Sigmoid colon (tissue), 4 donors: ENCODE measurements at regions not wholly inside any gene's neighbourhood (a gene's known extent, or its start where the extent isn't known, plus 50 kb on each side); places are given as distances from the start of the nearest gene placed in this dataset.

ENCODE experiments used
- CTCF ChIP-seq, 4 experiments: fragments of 450-650 bp in 3 of 4; fragments of 200-600 bp in 1 of 4; IDR thresholded peaks; one replicate each; pipeline ENCODE4 v1.5.1; 2016 to 2019; ENCODE audit warnings: antibody characterized with exemption in 4 of 4, mild to moderate bottlenecking in 3 of 4, moderate library complexity in 2 of 4
- POLR2A ChIP-seq, 2 donors: fragments of 450-650 bp; IDR thresholded peaks; one replicate each; pipeline ENCODE4 v1.6.1; 2016; ENCODE audit warnings: antibody characterized with exemption in 2 of 2, mild to moderate bottlenecking in 2 of 2, moderate library complexity in 2 of 2
- POLR2AphosphoS5 ChIP-seq, 4 donors: sonication (generic); formaldehyde crosslinking; IDR thresholded peaks; one replicate each; pipeline ENCODE4 v1.6.1; 2017; ENCODE audit warnings: antibody characterized with exemption in 4 of 4

DNA sequence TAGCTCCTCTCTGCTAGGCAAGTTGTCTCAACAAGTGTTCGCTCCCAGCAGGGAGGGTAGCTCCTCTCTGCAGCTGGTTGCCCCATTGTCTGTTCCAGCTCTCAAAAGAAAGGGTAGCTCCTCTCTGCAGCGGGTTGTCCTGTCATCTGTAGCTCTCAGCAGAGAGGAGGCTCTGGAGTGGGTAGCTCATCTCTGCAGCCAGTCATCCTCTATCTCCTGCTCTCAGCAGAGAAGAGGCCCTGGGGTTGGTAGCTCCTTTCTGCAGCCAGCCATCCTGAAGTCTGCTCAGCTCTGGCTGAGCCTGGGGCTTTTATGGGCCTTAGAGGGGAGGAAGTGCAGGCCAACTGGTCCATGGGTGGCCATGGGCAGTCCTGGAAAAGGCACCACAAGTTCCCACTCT, 342.7 kb downstream of the PTTG2 start:
- TF ChIP-seq CTCF (IDR thresholded peaks at IDR 0.05) (no peak), POLR2AphosphoS5 (IDR thresholded peaks at IDR 0.05) (no peak), POLR2A (IDR thresholded peaks at IDR 0.05) (no peak)
